K562 (cell line): ENCODE measurements at regions not wholly inside any gene's neighbourhood (a gene's known extent, or its start where the extent isn't known, plus 50 kb on each side); places are given as distances from the start of the nearest gene placed in this dataset.

ENCODE experiments used
- ATAC-seq: fragments of 200-7000 bp; cut with Tn5 transposase; 3 replicates; pipeline ENCODE4 v1.9.1; 2020; ENCODE audit warnings: moderate library complexity
- BruUV-seq: library from RNA; stranded (reverse); fragments of 400-500 nt; replicated peaks from 2 replicates; lab custom pipeline; 2021; lab: Mats Ljungman, UMichigan
- CTCF ChIA-PET: fragments of 300-600 bp; formaldehyde crosslinking; extraction: SDS; loops from one replicate; lab custom pipeline; 2021; ENCODE audit warnings: low intra/inter-chr PET ratio; lab: Yijun Ruan, JAX
- POLR2A ChIA-PET: fragments of 300-600, 350-650 bp; sonication (Branson Sonifier 250); formaldehyde crosslinking; extraction: SDS; loops from one replicate; lab custom pipeline; 2021; ENCODE audit warnings: antibody characterized with exemption, inconsistent platforms; lab: Yijun Ruan, JAX
- DNase-seq, 4 experiments: peaks; one replicate each; pipeline versions ENCODE4 v3.0.0 to v3.0.0-alpha.2; 2011 to 2018; ENCODE audit warnings: low spot score in 3 of 4, mixed read lengths in 3 of 4; ENCODE audit errors: extremely low read depth in 1 of 4
- FAIRE-seq: peaks from 2 replicates; lab custom pipeline; 2011; peaks lifted over from hg19 to GRCh38; lab: Jason Lieb, UNC
- H2AFZ ChIP-seq: 2 replicates; pipeline ENCODE4 v1.6.0; 2011; ENCODE audit warnings: low read depth, low read length, control low read depth, inconsistent platforms
- H3K27ac ChIP-seq: fragments of 200-600 bp; 3 replicates; pipeline ENCODE4 v1.8.0; 2011; ENCODE audit warnings: low read depth, mild to moderate bottlenecking, control low read depth, inconsistent platforms, low read length, moderate library complexity, mixed read lengths; ENCODE audit errors: extremely low read depth
- H3K27me3 ChIP-seq, 2 experiments: fragments of 300-600 bp in 1 of 2; 2 replicates in 1 of 2; 3 replicates in 1 of 2; pipeline versions ENCODE4 v1.6.0 to v1.8.0; 2011; ENCODE audit warnings: inconsistent platforms in 2 of 2, low read length in 2 of 2, mild to moderate bottlenecking in 1 of 2, mixed read lengths in 1 of 2, moderate library complexity in 1 of 2; ENCODE audit not compliant: control insufficient read depth in 2 of 2, insufficient read depth in 2 of 2
- H3K36me3 ChIP-seq: fragments of 300-600 bp; 3 replicates; pipeline ENCODE4 v1.8.0; 2011; ENCODE audit warnings: mild to moderate bottlenecking, low read length, inconsistent platforms; ENCODE audit not compliant: control insufficient read depth, insufficient read depth
- H3K4me1 ChIP-seq, 2 experiments: fragments of 200-600 bp in 1 of 2; replicated peaks in 1 of 2; 2 replicates in 1 of 2; 3 replicates in 1 of 2; pipeline versions ENCODE4 v1.5.1 to v1.8.0; 2011; ENCODE audit warnings: inconsistent platforms in 2 of 2, low read length in 2 of 2, mild to moderate bottlenecking in 1 of 2, mixed read lengths in 1 of 2, moderate library complexity in 1 of 2; ENCODE audit not compliant: control insufficient read depth in 2 of 2, insufficient read depth in 2 of 2
- H3K4me2 ChIP-seq: 2 replicates; pipeline ENCODE4 v1.6.1; 2011; ENCODE audit warnings: low read length, control low read depth, inconsistent platforms, mixed read lengths; ENCODE audit not compliant: insufficient read depth
- H3K4me3 ChIP-seq: fragments of 200-600 bp; sonication (generic), shearing (Covaris generic); 2 replicates; pipeline ENCODE4 v1.5.1; 2016; ENCODE audit warnings: control low read depth, inconsistent platforms
- H3K79me2 ChIP-seq: fragments of 200-600 bp; 3 replicates; pipeline ENCODE4 v1.8.0; 2011; ENCODE audit warnings: low read length, inconsistent platforms; ENCODE audit not compliant: control insufficient read depth, insufficient read depth
- H3K9ac ChIP-seq, 2 experiments: 2 replicates each; pipeline versions ENCODE4 v1.6.0 to v1.6.1; 2011; ENCODE audit warnings: low read depth in 2 of 2, low read length in 2 of 2, control low read depth in 1 of 2, inconsistent platforms in 1 of 2, mild to moderate bottlenecking in 1 of 2, mixed read lengths in 1 of 2; ENCODE audit not compliant: insufficient read depth in 1 of 2
- H3K9me1 ChIP-seq: one replicate; pipeline ENCODE4 v1.6.0; 2011; ENCODE audit warnings: inconsistent platforms, mild to moderate bottlenecking, low read length, moderate library complexity; ENCODE audit not compliant: control insufficient read depth, insufficient read depth
- H3K9me3 ChIP-seq: replicated peaks from 2 replicates; pipeline ENCODE4 v1.5.1; 2011; ENCODE audit warnings: low read depth, low read length, inconsistent platforms; ENCODE audit not compliant: control insufficient read depth, insufficient read depth
- H4K20me1 ChIP-seq: replicated peaks from 2 replicates; pipeline ENCODE4 v1.6.1; 2011; ENCODE audit warnings: low read length, inconsistent platforms, mixed read lengths; ENCODE audit not compliant: control insufficient read depth, insufficient read depth
- ARID2 ChIP-seq: fragments of 450-650 bp; IDR thresholded peaks from 2 replicates; pipeline ENCODE4 v1.6.1; 2017; ENCODE audit warnings: antibody characterized with exemption, mild to moderate bottlenecking
- CBX1 ChIP-seq: sonication (generic); IDR thresholded peaks from 2 replicates; pipeline ENCODE4 v1.6.1; 2016; ENCODE audit warnings: antibody characterized with exemption, low read depth, mild to moderate bottlenecking
- CBX5 ChIP-seq: IDR thresholded peaks from 2 replicates; pipeline ENCODE4 v1.6.1; 2014; ENCODE audit warnings: low read depth, borderline replicate concordance
- HNRNPK ChIP-seq: fragments of 200-400 bp; formaldehyde crosslinking; IDR thresholded peaks from one replicate; pipeline ENCODE4 v1.6.1; 2018; ENCODE audit warnings: mild to moderate bottlenecking, low read depth, low read length; ENCODE audit not compliant: poor library complexity, severe bottlenecking
- RBM22 ChIP-seq: fragments of 200-400 bp; formaldehyde crosslinking; IDR thresholded peaks from 2 replicates; pipeline ENCODE4 v1.6.1; 2018; ENCODE audit warnings: low read length, low read depth; ENCODE audit not compliant: poor library complexity, severe bottlenecking
- SIN3B ChIP-seq: fragments of 450-650 bp; IDR thresholded peaks from 2 replicates; pipeline ENCODE4 v1.6.1; 2017; ENCODE audit warnings: low read depth, mild to moderate bottlenecking, moderate library complexity
- SMARCA5 ChIP-seq: fragments of 450-650 bp; IDR thresholded peaks from 2 replicates; pipeline ENCODE4 v1.6.1; 2016
- ZNF212 ChIP-seq: fragments of 450-650 bp; formaldehyde crosslinking; IDR thresholded peaks from 2 replicates; pipeline ENCODE4 v1.4.0; 2020; ENCODE audit warnings: mild to moderate bottlenecking
- ZNF324 ChIP-seq: fragments of 250-450 bp; sonication (Bioruptor Pico); IDR thresholded peaks from 2 replicates; pipeline ENCODE4 v1.4.0; 2020; ENCODE audit warnings: mild to moderate bottlenecking
- ZNF707 ChIP-seq: fragments of 250-450 bp; sonication (Bioruptor Pico); conservative IDR thresholded peaks from 2 replicates; pipeline ENCODE4 v1.8.0; 2022; ENCODE audit warnings: inconsistent platforms, mild to moderate bottlenecking, moderate library complexity
- WGBS: fragments of 100-300 bp; shearing (Covaris generic); methylation state at CpG from one replicate; pipeline ENCODE4 v1.1.6; 2016; ENCODE audit warnings: low coverage, mixed read lengths; ENCODE audit not compliant: insufficient coverage; ENCODE audit errors: missing lambda C conversion rate; 5-methylcytosine and 5-hydroxymethylcytosine counted together
- in situ Hi-C: fragments of 300-500 bp; cut with MboI; formaldehyde crosslinking; loops from 4 replicates; pipeline ENCODE4 v1.15.0; 2018; ENCODE audit warnings: inconsistent platforms, mixed read lengths
- intact Hi-C: fragments of 100-400 bp; cut with micrococcal nuclease; formaldehyde crosslinking; loops from 2 replicates; pipeline ENCODE4 v1.14.2; 2022
- TF ChIP-seq, protein P1 (sequence below): fragments of 250-450 bp; sonication (Bioruptor Pico); IDR thresholded peaks from 2 replicates; pipeline ENCODE4 v1.5.0; 2020; ENCODE audit warnings: mild to moderate bottlenecking, borderline replicate concordance
- TF ChIP-seq, protein P2 (sequence below): fragments of 250-450 bp; sonication (Bioruptor Pico); IDR thresholded peaks from 2 replicates; pipeline ENCODE4 v1.6.1; 2021; ENCODE audit warnings: mild to moderate bottlenecking
- TF ChIP-seq, protein P3 (sequence below): fragments of 250-450 bp; sonication (Bioruptor Pico); IDR thresholded peaks from 2 replicates; pipeline ENCODE4 v1.4.0; 2020

DNA sequence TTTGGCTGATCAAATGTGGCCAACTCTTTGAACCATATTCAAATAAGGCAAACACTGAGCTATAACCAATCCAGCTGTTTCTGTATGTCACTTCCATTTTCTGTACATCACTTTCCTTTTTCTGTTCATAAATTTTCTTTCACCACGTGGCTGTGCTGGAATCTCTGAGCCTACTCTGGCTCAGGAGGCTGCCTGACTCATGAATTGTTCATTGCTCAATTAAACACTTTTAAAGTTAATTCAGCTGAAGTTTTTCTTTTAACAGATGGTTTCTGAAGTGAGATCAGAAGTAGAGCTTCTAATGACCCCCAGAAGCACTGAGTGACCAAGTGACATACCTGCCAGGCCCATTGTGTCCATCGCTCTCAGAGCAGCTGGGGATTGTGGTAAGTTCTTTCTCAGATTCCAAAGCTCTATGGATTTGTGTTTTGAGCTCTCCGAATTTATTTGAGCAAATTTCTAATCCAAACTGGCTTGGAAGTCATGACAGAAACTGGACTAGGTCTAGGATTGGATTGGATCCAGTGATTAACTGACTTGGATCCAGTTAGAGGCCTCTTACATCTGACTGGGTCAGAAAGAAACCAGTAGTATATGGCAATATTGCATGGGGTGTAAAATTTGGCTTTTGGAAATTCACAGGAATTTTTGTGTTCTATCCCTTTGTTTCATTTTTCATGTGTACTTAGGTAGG lies 121.2 kb upstream of the BANK1 start:
- H3K9me1 ChIP-seq, result no peaks in the 10 kb centered on the region
- BruUV-seq, result no TSS peak
- H3K36me3 ChIP-seq, result no peaks in the 10 kb centered on the region
- ATAC-seq, result no peak
- CTCF ChIA-PET, result no interaction called here
- no peaks in the 10 kb centered on the region for H4K20me1 ChIP-seq
- no peak overlapping the region for H3K27ac ChIP-seq
- TF ChIP-seq CBX1, result no peak
- TF ChIP-seq ZNF707 (CRISPR knock-in tag), result no peak
- no peak for TF ChIP-seq RBM22
- no peak for TF ChIP-seq SMARCA5
- TF ChIP-seq CBX5, result no peak
- no peak for TF ChIP-seq ZNF324 (CRISPR knock-in tag)
- TF ChIP-seq ARID2, result no peak
- TF ChIP-seq, all 486 proteins: peak for 0
- intact Hi-C loops (no loop called here), in situ Hi-C loops (no loop called here)
- Histone ChIP-seq H3K4me2 (no peak overlapping the region), H3K79me2 (no peaks in the 10 kb centered on the region), H3K4me3 (no peak overlapping the region), H3K4me1 (no peaks in the 10 kb centered on the region), H3K9me3 (no peaks in the 10 kb centered on the region; the same call in 1 of the 2 replicates), H3K27me3 (no peaks in the 10 kb centered on the region), H2AFZ (no peak overlapping the region), H3K9ac (no peak overlapping the region)
- WGBS, result 11% methylated on average over 3 of the region's 3 CpGs
- FAIRE-seq (no peak), DNase-seq (no peak)
- POLR2A ChIA-PET, result no interaction called here

DNA sequence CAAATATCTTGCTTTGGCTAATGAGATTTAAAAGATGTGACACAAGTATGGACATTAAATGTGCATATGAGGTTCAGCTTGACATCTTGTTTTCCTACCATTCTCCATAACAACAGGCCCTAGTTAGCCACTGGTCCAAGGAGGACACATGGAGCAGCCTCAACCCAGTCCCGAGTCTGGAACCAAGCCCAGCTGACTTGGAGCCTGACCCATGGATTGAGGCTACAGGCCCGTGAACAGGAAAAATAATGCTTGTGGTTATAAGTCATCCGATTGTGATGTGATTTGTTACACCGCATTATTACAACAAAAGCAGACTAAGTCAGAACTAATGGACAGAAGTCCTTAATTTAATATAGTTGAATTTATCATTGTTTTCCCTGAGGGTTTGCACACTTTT lies 123.2 kb upstream of the BANK1 start:
- intact Hi-C loops (no loop called here), in situ Hi-C loops (no loop called here)
- BruUV-seq, result no TSS peak
- 0% methylated on average over 4 of the region's 4 CpGs for WGBS
- Histone ChIP-seq H3K4me3 (no peak overlapping the region), H3K4me1 (no peaks in the 10 kb centered on the region), H3K9me1 (no peaks in the 10 kb centered on the region), H3K27ac (no peak overlapping the region), H3K4me2 (no peak overlapping the region), H3K36me3 (no peaks in the 10 kb centered on the region), H3K9me3 (no peaks in the 10 kb centered on the region; the same call in 1 of the 2 replicates), H3K27me3 (no peaks in the 10 kb centered on the region), H3K79me2 (no peaks in the 10 kb centered on the region), H4K20me1 (no peaks in the 10 kb centered on the region), H3K9ac (no peak overlapping the region), H2AFZ (no peak overlapping the region)
- DNase-seq (no peak), ATAC-seq (no peak), FAIRE-seq (no peak)
- ChIA-PET POLR2A (no interaction called here), CTCF (no interaction called here)
- TF ChIP-seq, protein P1, sequence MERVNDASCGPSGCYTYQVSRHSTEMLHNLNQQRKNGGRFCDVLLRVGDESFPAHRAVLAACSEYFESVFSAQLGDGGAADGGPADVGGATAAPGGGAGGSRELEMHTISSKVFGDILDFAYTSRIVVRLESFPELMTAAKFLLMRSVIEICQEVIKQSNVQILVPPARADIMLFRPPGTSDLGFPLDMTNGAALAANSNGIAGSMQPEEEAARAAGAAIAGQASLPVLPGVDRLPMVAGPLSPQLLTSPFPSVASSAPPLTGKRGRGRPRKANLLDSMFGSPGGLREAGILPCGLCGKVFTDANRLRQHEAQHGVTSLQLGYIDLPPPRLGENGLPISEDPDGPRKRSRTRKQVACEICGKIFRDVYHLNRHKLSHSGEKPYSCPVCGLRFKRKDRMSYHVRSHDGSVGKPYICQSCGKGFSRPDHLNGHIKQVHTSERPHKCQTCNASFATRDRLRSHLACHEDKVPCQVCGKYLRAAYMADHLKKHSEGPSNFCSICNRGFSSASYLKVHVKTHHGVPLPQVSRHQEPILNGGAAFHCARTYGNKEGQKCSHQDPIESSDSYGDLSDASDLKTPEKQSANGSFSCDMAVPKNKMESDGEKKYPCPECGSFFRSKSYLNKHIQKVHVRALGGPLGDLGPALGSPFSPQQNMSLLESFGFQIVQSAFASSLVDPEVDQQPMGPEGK (CRISPR knock-in tag), result no peak
- TF ChIP-seq, protein P2, sequence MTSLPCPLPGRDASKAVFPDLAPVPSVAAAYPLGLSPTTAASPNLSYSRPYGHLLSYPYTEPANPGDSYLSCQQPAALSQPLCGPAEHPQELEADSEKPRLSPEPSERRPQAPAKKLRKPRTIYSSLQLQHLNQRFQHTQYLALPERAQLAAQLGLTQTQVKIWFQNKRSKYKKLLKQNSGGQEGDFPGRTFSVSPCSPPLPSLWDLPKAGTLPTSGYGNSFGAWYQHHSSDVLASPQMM (CRISPR knock-in tag), result no peak
- TF ChIP-seq SIN3B (no peak), ZNF212 (CRISPR knock-in tag) (no peak), HNRNPK (no peak)
- TF ChIP-seq, protein P3, sequence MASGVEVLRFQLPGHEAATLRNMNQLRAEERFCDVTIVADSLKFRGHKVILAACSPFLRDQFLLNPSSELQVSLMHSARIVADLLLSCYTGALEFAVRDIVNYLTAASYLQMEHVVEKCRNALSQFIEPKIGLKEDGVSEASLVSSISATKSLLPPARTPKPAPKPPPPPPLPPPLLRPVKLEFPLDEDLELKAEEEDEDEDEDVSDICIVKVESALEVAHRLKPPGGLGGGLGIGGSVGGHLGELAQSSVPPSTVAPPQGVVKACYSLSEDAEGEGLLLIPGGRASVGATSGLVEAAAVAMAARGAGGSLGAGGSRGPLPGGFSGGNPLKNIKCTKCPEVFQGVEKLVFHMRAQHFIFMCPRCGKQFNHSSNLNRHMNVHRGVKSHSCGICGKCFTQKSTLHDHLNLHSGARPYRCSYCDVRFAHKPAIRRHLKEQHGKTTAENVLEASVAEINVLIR, result no peak
